Psoas muscle (tissue), 7 donors: ENCODE measurements at regions not wholly inside any gene's neighbourhood (a gene's known extent, or its start where the extent isn't known, plus 50 kb on each side); places are given as distances from the start of the nearest gene placed in this dataset.

ENCODE experiments used
- ATAC-seq, 4 donors: fragments of 200-7000 bp; cut with Tn5 transposase; one replicate each; pipeline ENCODE4 v1.9.1; 2020; ENCODE audit warnings: moderate library complexity in 3 of 4, mild to moderate bottlenecking in 2 of 4
- DNase-seq, 2 donors: peaks; one replicate each; pipeline ENCODE4 v3.0.0-alpha.2; 2020
- H3K27ac ChIP-seq: fragments of 200-600 bp; one replicate; pipeline ENCODE4 v1.8.0; 2022
- H3K27me3 ChIP-seq, 3 donors: fragments of 200-600 bp in 1 of 3; one replicate each; pipeline versions ENCODE4 v1.6.1 to v1.8.0; 2013 to 2022; ENCODE audit warnings: low read length in 2 of 3, mild to moderate bottlenecking in 2 of 3, moderate library complexity in 1 of 3; ENCODE audit not compliant: insufficient read depth in 3 of 3
- H3K36me3 ChIP-seq, 2 donors: fragments of 200-600 bp in 1 of 2; one replicate each; pipeline versions ENCODE4 v1.6.1 to v1.8.0; 2013 to 2022; ENCODE audit warnings: low read depth in 1 of 2, mild to moderate bottlenecking in 1 of 2, moderate library complexity in 1 of 2; ENCODE audit not compliant: insufficient read depth in 1 of 2
- H3K4me1 ChIP-seq: fragments of 200-600 bp; one replicate; pipeline ENCODE4 v1.8.0; 2022
- H3K4me3 ChIP-seq: fragments of 200-600 bp; one replicate; pipeline ENCODE4 v1.8.0; 2022; ENCODE audit warnings: mild to moderate bottlenecking
- H3K9me3 ChIP-seq: fragments of 200-600 bp; one replicate; pipeline ENCODE4 v1.8.0; 2022
- CTCF ChIP-seq: fragments of 200-600 bp; IDR thresholded peaks from one replicate; pipeline ENCODE4 v1.8.0; 2022; ENCODE audit warnings: antibody characterized with exemption
- WGBS, 3 donors: extraction: QIAGEN DNeasy Blood & Tissue Kit; methylation state at CpG; one replicate each; pipeline versions ENCODE4 v1.1.6 to v1.1.7; 2013; 5-methylcytosine and 5-hydroxymethylcytosine counted together
- intact Hi-C, 2 donors: fragments of 100-400 bp; cut with DNase I; formaldehyde crosslinking; loops; one replicate each; pipeline versions ENCODE4 v1.11.0 to v1.14.2; 2022
- donor health status: healthy with polysubstance abuse.
- donor health status: DM: no; HTN: no; CAD: no; lungs with moderate emphysema.
- donor health status: Bipolar disorder and iron deficiency.
- donor health status: healthy.
- donor health status: DM: yes; HTN: yes; CAD: no.
- donor health status: DM: no; HTN: no; CAD: no.
- donor health status: DM: yes; HTN: yes; CAD: no.

- ATAC-seq: no peak
- H3K4me3 ChIP-seq: no peak overlapping the region
These were observed 144.2 kb downstream of the PDHA2 start for GRCh38 chr4:95984081-95984480.

GRCh38 chr4:95985051-95985450, 145.2 kb downstream of the PDHA2 start:
- Histone ChIP-seq H3K4me1 (no peaks in the 10 kb centered on the region), H3K9me3 (no peaks in the 10 kb centered on the region), H3K4me3 (no peak overlapping the region), H3K27me3 (no peaks in the 10 kb centered on the region), H3K27ac (no peak overlapping the region), H3K36me3 (no peaks in the 10 kb centered on the region)
- intact Hi-C loops: no loop called here
- ATAC-seq (no peak), DNase-seq (no peak)
- WGBS, 3 donors: 82 to 92% (median 87%) methylated on average over 4 of the region's 4 CpGs
- no peak for TF ChIP-seq CTCF

More at GRCh38 chr4:95984081-95984480, 144.2 kb downstream of the PDHA2 start:
- no peaks in the 10 kb centered on the region for H3K36me3 ChIP-seq
- no peak overlapping the region for H3K27ac ChIP-seq
- DNase-seq: no peak
- no peak for TF ChIP-seq CTCF
- H3K4me1 ChIP-seq: no peaks in the 10 kb centered on the region
- intact Hi-C loops: no loop called here
- no peaks in the 10 kb centered on the region for H3K27me3 ChIP-seq
- no peaks in the 10 kb centered on the region for H3K9me3 ChIP-seq
- 62 to 73% (median 63%) methylated on average over 6 of the region's 6 CpGs for WGBS, 3 donors

GRCh38 chr4:95985791-95986550, 146.1 kb downstream of the PDHA2 start:
- intact Hi-C loops: no loop called here
- WGBS, 3 donors: 85 to 93% (median 85%) methylated on average over 4 of the region's 4 CpGs
- H3K27ac ChIP-seq: no peak overlapping the region
- H3K4me3 ChIP-seq: no peak overlapping the region
- DNase-seq: no peak
- TF ChIP-seq CTCF: no peak
- H3K9me3 ChIP-seq: no peaks in the 10 kb centered on the region
- no peak for ATAC-seq
- no peaks in the 10 kb centered on the region for H3K4me1 ChIP-seq
- H3K36me3 ChIP-seq: no peaks in the 10 kb centered on the region
- no peaks in the 10 kb centered on the region for H3K27me3 ChIP-seq

- DNase-seq (no peak), ATAC-seq (no peak)
- intact Hi-C loops: no loop called here
- TF ChIP-seq CTCF: no peak
- Histone ChIP-seq H3K9me3 (no peaks in the 10 kb centered on the region), H3K4me3 (no peak overlapping the region), H3K4me1 (no peaks in the 10 kb centered on the region), H3K27ac (no peak overlapping the region), H3K27me3 (no peaks in the 10 kb centered on the region), H3K36me3 (no peaks in the 10 kb centered on the region)
These were observed 148.0 kb downstream of the PDHA2 start for GRCh38 chr4:95987851-95988250.

- Histone ChIP-seq H3K36me3 (no peaks in the 10 kb centered on the region), H3K27me3 (no peaks in the 10 kb centered on the region), H3K4me1 (no peaks in the 10 kb centered on the region), H3K9me3 (no peaks in the 10 kb centered on the region), H3K27ac (no peak overlapping the region), H3K4me3 (no peak overlapping the region)
- no peak for ATAC-seq
- WGBS, 3 donors: 90 to 95% (median 92%) methylated on average over 2 of the region's 2 CpGs
- no peak for DNase-seq
- no peak for TF ChIP-seq CTCF
- intact Hi-C loops: no loop called here
These were observed 158.4 kb downstream of the PDHA2 start for GRCh38 chr4:95998311-95998710.
